Right lobe of liver (tissue), 6 donors: ENCODE measurements at regions not wholly inside any gene's neighbourhood (a gene's known extent, or its start where the extent isn't known, plus 50 kb on each side); places are given as distances from the start of the nearest gene placed in this dataset.

ENCODE experiments used
- ATAC-seq, 4 donors: fragments of 200-7000 bp; cut with Tn5 transposase; one replicate each; pipeline ENCODE4 v1.9.1; 2020; ENCODE audit warnings: mild to moderate bottlenecking in 4 of 4, moderate library complexity in 4 of 4
- DNase-seq, 3 donors: peaks; one replicate each; pipeline ENCODE4 v3.0.0-alpha.2; 2020
- H3K27ac ChIP-seq, 3 donors: fragments of 200-600 bp; one replicate each; pipeline ENCODE4 v1.8.0; 2022
- H3K27me3 ChIP-seq, 2 donors: fragments of 200-600 bp; one replicate each; pipeline ENCODE4 v1.8.0; 2022
- H3K36me3 ChIP-seq, 4 donors: fragments of 200-600 bp; sonication (generic) in 1 of 4; one replicate each; pipeline versions ENCODE4 v1.5.1 to v1.8.0; 2017 to 2022; ENCODE audit warnings: control low read depth in 1 of 4
- H3K4me1 ChIP-seq, 4 donors: fragments of 200-600 bp; sonication (generic) in 1 of 4; one replicate each; pipeline versions ENCODE4 v1.5.1 to v1.8.0; 2017 to 2022; ENCODE audit warnings: control low read depth in 1 of 4
- H3K4me3 ChIP-seq, 3 donors: fragments of 200-600 bp; one replicate each; pipeline ENCODE4 v1.8.0; 2022
- H3K9me3 ChIP-seq, 4 donors: fragments of 200-600 bp; sonication (generic) in 1 of 4; one replicate each; pipeline versions ENCODE4 v1.5.1 to v1.8.0; 2017 to 2022; ENCODE audit warnings: control low read depth in 1 of 4
- CTCF ChIP-seq, 4 donors: fragments of 200-600 bp in 3 of 4; fragments of 450-650 bp in 1 of 4; IDR thresholded peaks; one replicate each; pipeline versions ENCODE4 v1.5.1 to v1.8.0; 2016 to 2022; ENCODE audit warnings: antibody characterized with exemption in 4 of 4, mild to moderate bottlenecking in 2 of 4
- POLR2A ChIP-seq: fragments of 450-650 bp; IDR thresholded peaks from one replicate; pipeline ENCODE4 v1.6.1; 2017; ENCODE audit warnings: antibody characterized with exemption, mild to moderate bottlenecking
- WGBS: methylation state at CpG from one replicate; pipeline ENCODE4 v1.1.6; 2018; ENCODE audit warnings: low coverage, low lambda C conversion rate; ENCODE audit not compliant: insufficient coverage; ENCODE audit errors: missing lambda C conversion rate; 5-methylcytosine and 5-hydroxymethylcytosine counted together
- intact Hi-C, 2 donors: fragments of 100-400 bp; cut with DNase I; formaldehyde crosslinking; loops; one replicate each; pipeline versions ENCODE4 v1.11.2 to v1.14.1; 2022
- donor health status: DM: no; HTN: yes; CAD: no.
- donor health status: DM: no; HTN: no; CAD: no.
- donor health status: DM: no; HTN: no; CAD: no.
- donor health status: DM: no; HTN: yes; CAD: no.
- donor health status: DM: no; HTN: yes; CAD: no.

- H3K36me3 ChIP-seq: no peaks in the 10 kb centered on the region
- H3K4me1 ChIP-seq: no peaks in the 10 kb centered on the region
- DNase-seq: no peak
- ATAC-seq: no peak
- H3K4me3 ChIP-seq: no peak overlapping the region
- H3K9me3 ChIP-seq: no peaks in the 10 kb centered on the region
- no peak overlapping the region for H3K27ac ChIP-seq
- intact Hi-C loops: no loop called here
- WGBS: 60% methylated on average over 2 of the region's 4 CpGs
- no peak for TF ChIP-seq CTCF (IDR thresholded peaks at IDR 0.05)
- no peaks in the 10 kb centered on the region for H3K27me3 ChIP-seq
Measured at GRCh38 chrX:145923376-145923775, 105.7 kb downstream of the SLITRK2 start.

GRCh38 chrX:145936769-145937168, 119.1 kb downstream of the SLITRK2 start:
- intact Hi-C loops: no loop called here
- peak; percentile 65 to 88 (median 80) for ATAC-seq
- Histone ChIP-seq H3K9me3 (no peaks in the 10 kb centered on the region), H3K27me3 (no peaks in the 10 kb centered on the region), H3K4me3 (no peak overlapping the region), H3K27ac (peak overlapping the region in 1 of 3 donors; percentile 25), H3K36me3 (no peaks in the 10 kb centered on the region), H3K4me1 (peaks cover 0 to 6% (median 0%) of the 10 kb centered on the region in 4 donors)
- DNase-seq: no peak
- TF ChIP-seq CTCF (IDR thresholded peaks at IDR 0.05) (no peak), POLR2A (no peak)
- WGBS: 30% methylated on average over 1 of the region's 1 CpG

GRCh38 chrX:145949056-145949455, 131.4 kb downstream of the SLITRK2 start:
- intact Hi-C loops: no loop called here
- no peak for DNase-seq
- H3K36me3 ChIP-seq: peaks cover 0 to 4% (median 0%) of the 10 kb centered on the region in 4 donors
- WGBS: 19% methylated on average over 3 of the region's 3 CpGs
- H3K4me1 ChIP-seq: no peaks in the 10 kb centered on the region
- H3K4me3 ChIP-seq: no peak overlapping the region
- TF ChIP-seq POLR2A (no peak), CTCF (IDR thresholded peaks at IDR 0.05) (no peak)
- ATAC-seq: no peak
- H3K9me3 ChIP-seq: no peaks in the 10 kb centered on the region
- H3K27me3 ChIP-seq: no peaks in the 10 kb centered on the region
- no peak overlapping the region for H3K27ac ChIP-seq

GRCh38 chrX:145953628-145954027, 136.0 kb downstream of the SLITRK2 start:
- no peak for DNase-seq
- Histone ChIP-seq H3K27me3 (peaks cover 0 to 5% of the 10 kb centered on the region in 2 donors), H3K27ac (no peak overlapping the region), H3K4me3 (no peak overlapping the region), H3K9me3 (peaks cover 0 to 3% (median 0%) of the 10 kb centered on the region in 4 donors), H3K36me3 (no peaks in the 10 kb centered on the region), H3K4me1 (no peaks in the 10 kb centered on the region)
- peak; percentile 48 to 62 (median 54) for ATAC-seq
- peak in 2 of 4 donors; percentile 16 to 27 for TF ChIP-seq CTCF (IDR thresholded peaks at IDR 0.05)
- TF ChIP-seq POLR2A: no peak
- intact Hi-C loops: no loop called here

- WGBS: 33% methylated on average over 3 of the region's 3 CpGs
- Histone ChIP-seq H3K4me1 (no peaks in the 10 kb centered on the region), H3K36me3 (no peaks in the 10 kb centered on the region), H3K27me3 (peaks cover 0 to 4% of the 10 kb centered on the region in 2 donors), H3K4me3 (no peak overlapping the region), H3K27ac (no peak overlapping the region), H3K9me3 (no peaks in the 10 kb centered on the region)
- intact Hi-C loops: no loop called here
- TF ChIP-seq POLR2A (no peak), CTCF (IDR thresholded peaks at IDR 0.05) (no peak)
- ATAC-seq (no peak), DNase-seq (no peak)
Measured at GRCh38 chrX:145990051-145990450, 172.4 kb downstream of the SLITRK2 start.
